ENCODE measurements at regions not wholly inside any gene's neighbourhood (a gene's known extent, or its start where the extent isn't known, plus 50 kb on each side); places are given as distances from the start of the nearest gene placed in this dataset.

- no peaks in the 10 kb centered on the region for H3K79me2 ChIP-seq (ENCODE audit: insufficient read depth, low read length)
- no peaks in the 10 kb centered on the region for H3K4me1 ChIP-seq (ENCODE audit: control insufficient read depth in 1 of 2, insufficient read depth in 2 of 2, low read length in 2 of 2)
- no peak overlapping the region for H3K27ac ChIP-seq (ENCODE audit: low read depth in 1 of 2, low read length in 2 of 2)
- peaks cover 0 to 16% of the 10 kb centered on the region in 2 donors for H3K27me3 ChIP-seq (ENCODE audit: control insufficient read depth in 2 of 2, insufficient read depth in 2 of 2, low read length in 2 of 2)
- H3K4me3 ChIP-seq (replicated peaks in 1 of 3; ENCODE audit: low read depth in 2 of 3, low read length in 3 of 3), result no peak overlapping the region
- H4K20me1 ChIP-seq (ENCODE audit: insufficient read depth, low read length), result no peaks in the 10 kb centered on the region
- Mint-ChIP-seq H3K27ac (no peak overlapping the region), H3K36me3 (no peaks in the 10 kb centered on the region), H3K4me1 (no peaks in the 10 kb centered on the region), H3K27me3 (ENCODE audit: low read depth in 3 of 3) (peaks cover 7 to 17% (median 12%) of the 10 kb centered on the region in 3 donors), H3K4me3 (no peak overlapping the region), H3K9me3 (peaks cover 3 to 21% (median 8%) of the 10 kb centered on the region in 7 donors)
- H3K36me3 ChIP-seq (replicated peaks in 1 of 2; ENCODE audit: control insufficient read depth in 1 of 2, insufficient read depth in 2 of 2, low read length in 2 of 2), result no peaks in the 10 kb centered on the region
- H3K9ac ChIP-seq (ENCODE audit: insufficient read depth, low read length, poor library complexity, severe bottlenecking), result no peak overlapping the region
- 85% methylated on average over 18 of the region's 18 CpGs for WGBS (ENCODE audit: insufficient coverage)
- no peak overlapping the region for H3K4me2 ChIP-seq (replicated peaks; ENCODE audit: extremely low read depth, low read length, poor library complexity, severe bottlenecking)
- H2AFZ ChIP-seq (ENCODE audit: insufficient read depth, low read depth, low read length, poor library complexity, severe bottlenecking), result no peak overlapping the region
- peaks cover 18 to 19% of the 10 kb centered on the region in 2 donors for H3K9me3 ChIP-seq (replicated peaks in 1 of 2; ENCODE audit: control insufficient read depth in 1 of 2, insufficient read depth in 1 of 2, low read length in 2 of 2)
- TF ChIP-seq, protein P1, sequence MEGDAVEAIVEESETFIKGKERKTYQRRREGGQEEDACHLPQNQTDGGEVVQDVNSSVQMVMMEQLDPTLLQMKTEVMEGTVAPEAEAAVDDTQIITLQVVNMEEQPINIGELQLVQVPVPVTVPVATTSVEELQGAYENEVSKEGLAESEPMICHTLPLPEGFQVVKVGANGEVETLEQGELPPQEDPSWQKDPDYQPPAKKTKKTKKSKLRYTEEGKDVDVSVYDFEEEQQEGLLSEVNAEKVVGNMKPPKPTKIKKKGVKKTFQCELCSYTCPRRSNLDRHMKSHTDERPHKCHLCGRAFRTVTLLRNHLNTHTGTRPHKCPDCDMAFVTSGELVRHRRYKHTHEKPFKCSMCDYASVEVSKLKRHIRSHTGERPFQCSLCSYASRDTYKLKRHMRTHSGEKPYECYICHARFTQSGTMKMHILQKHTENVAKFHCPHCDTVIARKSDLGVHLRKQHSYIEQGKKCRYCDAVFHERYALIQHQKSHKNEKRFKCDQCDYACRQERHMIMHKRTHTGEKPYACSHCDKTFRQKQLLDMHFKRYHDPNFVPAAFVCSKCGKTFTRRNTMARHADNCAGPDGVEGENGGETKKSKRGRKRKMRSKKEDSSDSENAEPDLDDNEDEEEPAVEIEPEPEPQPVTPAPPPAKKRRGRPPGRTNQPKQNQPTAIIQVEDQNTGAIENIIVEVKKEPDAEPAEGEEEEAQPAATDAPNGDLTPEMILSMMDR (IDR thresholded peaks at IDR 0.05), result no peak
- intact Hi-C loops (cut with micrococcal nuclease), result no loop called here
- no peak for DNase-seq
Observed at GRCh38 chr18:78813156-78813555, 166.5 kb upstream of the SALL3 start.

DNA sequence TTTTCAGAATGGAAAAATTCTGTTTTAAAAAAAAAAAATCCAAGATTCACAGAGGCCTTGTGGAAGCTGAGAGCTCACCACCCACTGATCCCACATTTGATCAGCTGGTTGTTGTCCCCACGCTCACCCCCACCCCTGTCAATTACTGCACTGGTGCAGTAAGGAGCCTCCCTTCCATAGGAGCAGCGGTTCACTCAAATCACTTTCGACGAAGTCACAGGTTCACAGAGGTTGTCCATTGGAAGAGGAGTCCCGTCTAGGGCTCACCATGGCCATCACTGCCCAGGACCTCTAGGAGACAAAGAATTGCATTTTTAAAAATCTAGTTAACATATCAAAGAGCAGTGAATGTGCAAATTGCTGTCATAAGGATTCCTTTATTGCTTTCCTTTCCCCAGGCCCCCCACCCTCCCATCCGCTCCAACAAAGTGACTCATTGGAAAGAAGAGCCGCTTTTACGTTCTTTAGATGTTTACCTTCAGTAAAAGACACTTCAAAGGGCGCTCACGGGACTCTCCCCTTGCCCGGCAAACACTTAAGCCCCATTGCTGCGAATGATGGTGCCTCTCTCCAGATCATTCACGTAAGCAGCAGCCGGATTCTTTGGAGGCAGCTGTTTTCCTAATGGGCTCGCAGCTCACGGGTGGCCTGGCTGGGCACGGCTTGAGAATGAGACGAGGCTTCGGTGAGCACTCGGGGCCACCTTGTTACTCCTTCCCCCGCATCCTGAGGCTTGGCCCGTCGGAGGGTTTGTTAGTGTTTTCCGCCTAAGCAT is 165.5 kb upstream of the SALL3 start:
- no peak for DNase-seq
- Mint-ChIP-seq H3K36me3 (no peaks in the 10 kb centered on the region), H3K27ac (peak overlapping the region in 1 of 7 donors; percentile 10), H3K4me1 (no peaks in the 10 kb centered on the region), H3K4me3 (peak overlapping the region in 1 of 2 donors; percentile 31), H3K27me3 (ENCODE audit: low read depth in 3 of 3) (peaks cover 7 to 19% (median 14%) of the 10 kb centered on the region in 3 donors), H3K9me3 (peaks cover 3 to 18% (median 8%) of the 10 kb centered on the region in 7 donors)
- Histone ChIP-seq H3K9ac (ENCODE audit: insufficient read depth, low read length, poor library complexity, severe bottlenecking) (no peak overlapping the region), H2AFZ (ENCODE audit: insufficient read depth, low read depth, low read length, poor library complexity, severe bottlenecking) (no peak overlapping the region), H3K36me3 (replicated peaks in 1 of 2; ENCODE audit: control insufficient read depth in 1 of 2, insufficient read depth in 2 of 2, low read length in 2 of 2) (no peaks in the 10 kb centered on the region), H4K20me1 (ENCODE audit: insufficient read depth, low read length) (no peaks in the 10 kb centered on the region), H3K4me1 (ENCODE audit: control insufficient read depth in 1 of 2, insufficient read depth in 2 of 2, low read length in 2 of 2) (no peaks in the 10 kb centered on the region), H3K4me2 (replicated peaks; ENCODE audit: extremely low read depth, low read length, poor library complexity, severe bottlenecking) (no peak overlapping the region), H3K79me2 (ENCODE audit: insufficient read depth, low read length) (no peaks in the 10 kb centered on the region), H3K4me3 (replicated peaks in 1 of 3; ENCODE audit: low read depth in 2 of 3, low read length in 3 of 3) (no peak overlapping the region), H3K27me3 (ENCODE audit: control insufficient read depth in 2 of 2, insufficient read depth in 2 of 2, low read length in 2 of 2) (peaks cover 0 to 16% of the 10 kb centered on the region in 2 donors), H3K9me3 (replicated peaks in 1 of 2; ENCODE audit: control insufficient read depth in 1 of 2, insufficient read depth in 1 of 2, low read length in 2 of 2) (peaks cover 12 to 18% of the 10 kb centered on the region in 2 donors), H3K27ac (ENCODE audit: low read depth in 1 of 2, low read length in 2 of 2) (no peak overlapping the region)
- WGBS (ENCODE audit: insufficient coverage), result 26% methylated on average over 15 of the region's 24 CpGs
- intact Hi-C loops (cut with micrococcal nuclease), result no loop called here
- TF ChIP-seq, protein P1 (IDR thresholded peaks at IDR 0.05), result no peak
